H1 (cell line): ENCODE measurements at regions not wholly inside any gene's neighbourhood (a gene's known extent, or its start where the extent isn't known, plus 50 kb on each side); places are given as distances from the start of the nearest gene placed in this dataset.

Experiments used
- CTCF ChIA-PET: fragments of 300-600 bp; sonication (Branson Sonifier 250); formaldehyde crosslinking; loops from one replicate; lab custom pipeline; 2021; ENCODE audit not compliant: partially characterized antibody; lab: Charles Lee
- POLR2A ChIA-PET: fragments of 300-600 bp; sonication (Branson Sonifier 250); formaldehyde crosslinking; loops from one replicate; lab custom pipeline; 2021; ENCODE audit warnings: inconsistent platforms; ENCODE audit not compliant: partially characterized antibody; lab: Charles Lee
- DNase-seq, 2 experiments: peaks; one replicate each; pipeline versions ENCODE4 v3.0.0 to v3.0.0-alpha.2; 2010 to 2022; ENCODE audit warnings: low spot score in 2 of 2, low read depth in 1 of 2, mixed read lengths in 1 of 2
- FAIRE-seq: peaks from 2 replicates; lab custom pipeline; 2011; peaks lifted over from hg19 to GRCh38; lab: Jason Lieb, UNC
- H2AFZ ChIP-seq: 2 replicates; pipeline ENCODE4 v1.8.1; 2012; ENCODE audit warnings: low read length, inconsistent platforms
- H2AK5ac ChIP-seq: 2 replicates; pipeline ENCODE4 v1.6.1; 2013; ENCODE audit warnings: low read depth, low read length
- H2BK120ac ChIP-seq: replicated peaks from 2 replicates; pipeline ENCODE3; 2013; ENCODE audit warnings: low read depth, low read length, inconsistent platforms
- H2BK12ac ChIP-seq: 2 replicates; pipeline ENCODE4 v1.6.1; 2013; ENCODE audit warnings: low read depth, low read length
- H2BK15ac ChIP-seq: 2 replicates; pipeline ENCODE4 v1.6.1; 2013; ENCODE audit warnings: low read length
- H2BK20ac ChIP-seq: 2 replicates; pipeline ENCODE4 v1.6.1; 2013; ENCODE audit warnings: low read length
- H2BK5ac ChIP-seq: 2 replicates; pipeline ENCODE4 v1.6.1; 2013; ENCODE audit warnings: low read depth, low read length
- H3K14ac ChIP-seq: 2 replicates; pipeline ENCODE4 v1.6.1; 2013; ENCODE audit warnings: inconsistent platforms; ENCODE audit not compliant: insufficient read length
- H3K18ac ChIP-seq: 2 replicates; pipeline ENCODE4 v1.6.1; 2013; ENCODE audit warnings: low read length; ENCODE audit errors: extremely low read depth
- H3K23ac ChIP-seq: 2 replicates; pipeline ENCODE4 v1.6.1; 2013; ENCODE audit warnings: inconsistent platforms; ENCODE audit not compliant: insufficient read length
- H3K23me2 ChIP-seq: 2 replicates; pipeline ENCODE4 v1.6.1; 2013; ENCODE audit warnings: low read depth, low read length
- H3K27ac ChIP-seq: 2 replicates; pipeline ENCODE4 v1.6.1; 2011; ENCODE audit warnings: low read depth, low read length, inconsistent platforms
- H3K27me3 ChIP-seq, 4 experiments: replicated peaks in 1 of 4; 1 replicate in 1 of 4; 2 replicates in 3 of 4; pipeline versions ENCODE4 v1.6.1 to v1.8.1; 2011 to 2013; ENCODE audit warnings: low read length in 3 of 4, mild to moderate bottlenecking in 3 of 4, inconsistent platforms in 2 of 4, mixed read lengths in 2 of 4, moderate library complexity in 1 of 4; ENCODE audit not compliant: control insufficient read depth in 3 of 4, insufficient read depth in 3 of 4; ENCODE audit errors: extremely low read depth in 1 of 4
- H3K36me3 ChIP-seq, 4 experiments: 2 replicates each; pipeline versions ENCODE4 v1.6.1 to v1.8.1; 2011 to 2013; ENCODE audit warnings: mild to moderate bottlenecking in 4 of 4, low read length in 3 of 4, moderate library complexity in 2 of 4, control low read depth in 1 of 4, inconsistent platforms in 1 of 4; ENCODE audit not compliant: insufficient read depth in 4 of 4, control insufficient read depth in 2 of 4
- H3K4ac ChIP-seq: replicated peaks from 2 replicates; pipeline ENCODE3; 2013; ENCODE audit warnings: low read length, low read depth, mixed read lengths, inconsistent platforms; ENCODE audit not compliant: insufficient read length
- H3K4me1 ChIP-seq, 4 experiments: replicated peaks in 1 of 4; 1 replicate in 1 of 4; 2 replicates in 3 of 4; pipeline versions ENCODE4 v1.6.1 to v1.8.1; 2011 to 2013; ENCODE audit warnings: low read length in 3 of 4, inconsistent platforms in 2 of 4, mixed read lengths in 1 of 4; ENCODE audit not compliant: insufficient read depth in 4 of 4, control insufficient read depth in 3 of 4
- H3K4me2 ChIP-seq, 2 experiments: 2 replicates each; pipeline versions ENCODE4 v1.6.1 to v1.8.1; 2011 to 2013; ENCODE audit warnings: low read depth in 2 of 2, low read length in 2 of 2, control low read depth in 1 of 2, inconsistent platforms in 1 of 2, mild to moderate bottlenecking in 1 of 2; ENCODE audit not compliant: insufficient read depth in 1 of 2
- H3K4me3 ChIP-seq, 4 experiments: fragments of 200-600, 300-600 bp in 1 of 4; sonication (generic), shearing (Covaris generic), sonication (Bioruptor Twin) in 1 of 4; 2 replicates each; pipeline versions ENCODE4 v1.5.1 to v1.8.1; 2011 to 2016; ENCODE audit warnings: low read length in 4 of 4, low read depth in 3 of 4, control low read depth in 2 of 4, inconsistent platforms in 2 of 4, mild to moderate bottlenecking in 2 of 4, mixed read lengths in 1 of 4, moderate library complexity in 1 of 4; ENCODE audit not compliant: insufficient read depth in 2 of 4; ENCODE audit errors: extremely low read depth in 1 of 4
- H3K56ac ChIP-seq: replicated peaks from 2 replicates; pipeline ENCODE3; 2013; ENCODE audit warnings: low read depth, mild to moderate bottlenecking, mixed read lengths, low read length, inconsistent platforms; ENCODE audit not compliant: insufficient read length
- H3K79me1 ChIP-seq: 2 replicates; pipeline ENCODE4 v1.6.1; 2013; ENCODE audit warnings: low read depth, low read length, control low read depth
- H3K79me2 ChIP-seq, 2 experiments: 2 replicates each; pipeline versions ENCODE4 v1.6.1 to v1.8.1; 2012 to 2013; ENCODE audit warnings: low read length in 2 of 2, mild to moderate bottlenecking in 2 of 2, inconsistent platforms in 1 of 2; ENCODE audit not compliant: insufficient read depth in 2 of 2, control insufficient read depth in 1 of 2
- H3K9ac ChIP-seq, 4 experiments: replicated peaks in 1 of 4; 1 replicate in 1 of 4; 2 replicates in 3 of 4; pipeline versions ENCODE4 v1.6.1 to v1.8.1; 2011 to 2013; ENCODE audit warnings: low read depth in 3 of 4, low read length in 3 of 4, control low read depth in 2 of 4, mild to moderate bottlenecking in 2 of 4, moderate library complexity in 2 of 4, inconsistent platforms in 1 of 4; ENCODE audit errors: extremely low read depth in 1 of 4
- H3K9me3 ChIP-seq, 2 experiments: 2 replicates each; pipeline versions ENCODE4 v1.6.1 to v1.8.1; 2012 to 2013; ENCODE audit warnings: mild to moderate bottlenecking in 2 of 2, moderate library complexity in 2 of 2, control low read depth in 1 of 2, inconsistent platforms in 1 of 2, low read depth in 1 of 2, low read length in 1 of 2, mixed read lengths in 1 of 2; ENCODE audit not compliant: insufficient read depth in 2 of 2
- H4K20me1 ChIP-seq, 2 experiments: replicated peaks in 1 of 2; 2 replicates each; pipeline versions ENCODE3 to v1.8.1; 2011 to 2013; ENCODE audit warnings: inconsistent platforms in 2 of 2, low read length in 2 of 2, mild to moderate bottlenecking in 1 of 2; ENCODE audit not compliant: insufficient read depth in 2 of 2, control insufficient read depth in 1 of 2
- H4K5ac ChIP-seq: 2 replicates; pipeline ENCODE4 v1.6.1; 2013; ENCODE audit warnings: low read length, low read depth, mixed read lengths, inconsistent platforms; ENCODE audit not compliant: insufficient read length
- H4K8ac ChIP-seq: 2 replicates; pipeline ENCODE4 v1.8.0; 2013; ENCODE audit warnings: mild to moderate bottlenecking, moderate library complexity, low read length, inconsistent platforms; ENCODE audit not compliant: insufficient read depth; ENCODE audit errors: extremely low read depth
- H4K91ac ChIP-seq: replicated peaks from 2 replicates; pipeline ENCODE3; 2013; ENCODE audit warnings: low read length, mixed read lengths, inconsistent platforms; ENCODE audit not compliant: insufficient read length
- ASH2L ChIP-seq: fragments of 200-600, 300-600 bp; sonication (generic); IDR thresholded peaks from one replicate; pipeline ENCODE4 v1.7.1; 2017; ENCODE audit warnings: low read length
- CHD1 ChIP-seq: IDR thresholded peaks from 2 replicates; pipeline ENCODE4 v1.6.1; 2012; ENCODE audit warnings: low read depth, low read length, improper control_type of control experiment
- GABPA ChIP-seq: IDR thresholded peaks from 2 replicates; pipeline ENCODE4 v1.6.1; 2011; ENCODE audit warnings: mild to moderate bottlenecking, low read length, moderate library complexity, borderline replicate concordance; ENCODE audit not compliant: insufficient read depth
- JUN ChIP-seq: IDR thresholded peaks from 2 replicates; pipeline ENCODE4 v1.6.1; 2011; ENCODE audit warnings: low read depth, mild to moderate bottlenecking, improper control_type of control experiment, low read length
- SIN3A ChIP-seq, 2 experiments: IDR thresholded peaks in 1 of 2; conservative IDR thresholded peaks in 1 of 2; 2 replicates each; pipeline ENCODE4 v1.6.1; 2011 to 2012; ENCODE audit warnings: low read length in 2 of 2, improper control_type of control experiment in 1 of 2, low read depth in 1 of 2, mild to moderate bottlenecking in 1 of 2
- WGBS, 2 experiments: shearing (Covaris generic) in 1 of 2; methylation state at CpG; one replicate each; pipeline versions ENCODE4 v1.1.6 to v1.1.7; 2013 to 2015; ENCODE audit warnings: low lambda C conversion rate in 2 of 2, mixed read lengths in 2 of 2, inconsistent platforms in 1 of 2, low coverage in 1 of 2, missing lambda C conversion rate in 1 of 2; ENCODE audit not compliant: insufficient replicate concordance in 2 of 2, insufficient coverage in 1 of 2, insufficient read length in 1 of 2; ENCODE audit errors: extremely low coverage in 1 of 2, missing lambda C conversion rate in 1 of 2; 5-methylcytosine and 5-hydroxymethylcytosine counted together

GRCh38 chr9:24434183-24434582 is 111.5 kb downstream of the IZUMO3 start:
- no peak for FAIRE-seq
- POLR2A ChIA-PET = no interaction called here
- TF ChIP-seq ASH2L = no peak
- no peak for TF ChIP-seq SIN3A (conservative IDR thresholded peaks at IDR 0.05 in 1 of 2, IDR thresholded peaks at IDR 0.05 in 1 of 2; ENCODE audit: low read depth in 1 of 2, low read length in 2 of 2)
- TF ChIP-seq JUN = no peak
- no peak for TF ChIP-seq GABPA
- TF ChIP-seq CHD1 = no peak

More at GRCh38 chr9:24434183-24434582, 111.5 kb downstream of the IZUMO3 start:
- no peak overlapping the region for H3K4me3 ChIP-seq
- H2BK5ac ChIP-seq = no peak overlapping the region
- H3K27me3 ChIP-seq = no peaks in the 10 kb centered on the region
- H4K8ac ChIP-seq = no peak overlapping the region
- no peak overlapping the region for H2BK120ac ChIP-seq
- H3K23ac ChIP-seq = no peak overlapping the region
- H3K79me2 ChIP-seq = no peaks in the 10 kb centered on the region
- no peak overlapping the region for H3K4me2 ChIP-seq
- no peak overlapping the region for H3K9ac ChIP-seq
- peaks cover 0 to 3% (median 0%) of the 10 kb centered on the region in 4 experiments; a peak in 1 of 7 replicates for H3K4me1 ChIP-seq
- H3K9me3 ChIP-seq = no peaks in the 10 kb centered on the region
- 0 out of 2 replicates have a peak overlapping the region, but pooled peaks have one; percentile 13 for H2AFZ ChIP-seq
- H4K5ac ChIP-seq = no peak overlapping the region
- H3K18ac ChIP-seq = no peak overlapping the region
- no peak overlapping the region for H3K4ac ChIP-seq
- H4K91ac ChIP-seq = no peak overlapping the region
- WGBS, 2 experiments = 93% methylated on average over 1 of the region's 1 CpG; no CpG with 5 or more reads in 1 of the 2 experiments
- H3K27ac ChIP-seq = no peak overlapping the region
- CTCF ChIA-PET = no interaction called here
- no peaks in the 10 kb centered on the region for H3K23me2 ChIP-seq
- no peak overlapping the region for H2BK15ac ChIP-seq
- H2AK5ac ChIP-seq = no peak overlapping the region
- H4K20me1 ChIP-seq = no peaks in the 10 kb centered on the region
- H2BK20ac ChIP-seq = no peak overlapping the region
- DNase-seq = no peak
- H3K36me3 ChIP-seq = no peaks in the 10 kb centered on the region
- H3K56ac ChIP-seq = no peak overlapping the region
- H3K79me1 ChIP-seq = no peaks in the 10 kb centered on the region
- no peak overlapping the region for H2BK12ac ChIP-seq
- H3K14ac ChIP-seq = no peak overlapping the region
